PC-9 (cell line): ENCODE measurements at regions not wholly inside any gene's neighbourhood (a gene's known extent, or its start where the extent isn't known, plus 50 kb on each side); places are given as distances from the start of the nearest gene placed in this dataset.

Source experiments
- BruUV-seq: library from RNA; stranded (reverse); fragments of 400-500 nt; replicated peaks from 2 replicates; lab custom pipeline; 2021; lab: Mats Ljungman, UMichigan
- CTCF ChIA-PET: fragments of 300-600 bp; sonication (Branson Sonifier 250); formaldehyde crosslinking; loops from one replicate; lab custom pipeline; 2022; ENCODE audit warnings: antibody characterized with exemption; lab: Charles Lee
- POLR2A ChIA-PET: fragments of 300-600 bp; sonication (Branson Sonifier 250); formaldehyde crosslinking; loops from one replicate; lab custom pipeline; 2022; ENCODE audit warnings: antibody characterized with exemption; ENCODE audit not compliant: unreplicated experiment; lab: Charles Lee
- DNase-seq, 2 experiments: peaks; one replicate each; pipeline versions ENCODE4 v3.0.0 to v3.0.0-alpha.2; 2015 to 2022; ENCODE audit warnings: mixed read lengths in 1 of 2
- H2AFZ ChIP-seq: fragments of 200-600 bp; sonication (generic); 2 replicates; pipeline ENCODE4 v1.8.1; 2017; ENCODE audit warnings: antibody characterized with exemption
- H3F3A ChIP-seq: fragments of 200-600 bp; sonication (generic); 2 replicates; pipeline ENCODE4 v1.8.1; 2017; ENCODE audit warnings: antibody characterized with exemption, mild to moderate bottlenecking, low read depth; ENCODE audit not compliant: insufficient read depth
- H3K27ac ChIP-seq: fragments of 200-600 bp; sonication (generic); 2 replicates; pipeline ENCODE4 v1.6.1; 2016; ENCODE audit warnings: mixed run types
- H3K27me3 ChIP-seq: fragments of 200-600 bp; sonication (generic); 2 replicates; pipeline ENCODE4 v1.6.1; 2016; ENCODE audit warnings: low read depth, mixed run types; ENCODE audit not compliant: insufficient read depth
- H3K36me3 ChIP-seq: fragments of 200-600 bp; sonication (generic); 2 replicates; pipeline ENCODE4 v1.6.1; 2016; ENCODE audit warnings: low read depth, mixed run types
- H3K4me1 ChIP-seq: fragments of 200-600 bp; sonication (generic); replicated peaks from 2 replicates; pipeline ENCODE4 v1.6.1; 2016; ENCODE audit warnings: mixed run types; ENCODE audit not compliant: insufficient read depth
- H3K4me2 ChIP-seq: fragments of 200-600 bp; sonication (generic); 2 replicates; pipeline ENCODE4 v1.6.1; 2017; ENCODE audit warnings: mixed run types
- H3K4me3 ChIP-seq: fragments of 200-600 bp; sonication (generic); 2 replicates; pipeline ENCODE4 v1.6.1; 2016; ENCODE audit warnings: mixed run types
- H3K79me2 ChIP-seq: fragments of 200-600 bp; sonication (generic); 2 replicates; pipeline ENCODE4 v1.6.1; 2017; ENCODE audit warnings: low read depth, mixed run types
- H3K9me2 ChIP-seq: fragments of 200-600 bp; sonication (generic); 2 replicates; pipeline ENCODE4 v1.8.1; 2017; ENCODE audit warnings: mild to moderate bottlenecking; ENCODE audit not compliant: insufficient read depth
- H3K9me3 ChIP-seq: fragments of 200-600 bp; sonication (generic); 2 replicates; pipeline ENCODE4 v1.8.1; 2016; ENCODE audit warnings: low read depth; ENCODE audit not compliant: insufficient read depth
- H4K20me1 ChIP-seq: fragments of 200-600 bp; sonication (generic); 2 replicates; pipeline ENCODE4 v1.8.1; 2017; ENCODE audit not compliant: insufficient read depth
- EZH2 ChIP-seq: fragments of 200-600 bp; sonication (generic); IDR thresholded peaks from 2 replicates; pipeline ENCODE4 v1.8.0; 2017; ENCODE audit warnings: antibody characterized with exemption, low read depth
- intact Hi-C: fragments of 100-400 bp; cut with micrococcal nuclease; formaldehyde crosslinking; loops from one replicate; pipeline ENCODE4 v1.10.0; 2022; ENCODE audit not compliant: unreplicated experiment
- TF ChIP-seq, protein P1 (sequence below): fragments of 200-600 bp; sonication (generic); conservative IDR thresholded peaks from 2 replicates; pipeline ENCODE4 v1.6.1; 2017; ENCODE audit warnings: mixed run types, antibody characterized with exemption, mild to moderate bottlenecking, moderate library complexity

DNA sequence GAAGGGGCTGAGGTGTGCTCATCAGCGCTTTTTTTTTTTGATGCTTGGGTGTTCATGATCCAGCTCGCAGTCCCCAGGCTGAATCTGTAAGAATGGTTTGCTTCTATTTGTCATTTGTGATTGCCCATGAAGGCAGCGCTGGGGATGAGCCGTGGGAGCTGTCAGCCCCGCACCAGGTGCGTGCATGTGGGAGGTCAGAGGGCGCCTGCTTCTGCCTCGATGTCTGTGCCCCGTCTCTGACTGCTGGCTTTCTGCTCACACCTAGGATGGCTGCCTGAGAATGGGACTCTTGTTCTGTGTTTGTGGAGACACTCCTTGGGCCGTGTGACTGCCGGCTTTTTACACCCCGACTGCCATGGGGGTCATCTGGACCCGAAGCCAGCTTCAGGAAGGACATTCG is 141.2 kb upstream of the RTL1 start:
- no peak overlapping the region for H2AFZ ChIP-seq
- CTCF ChIA-PET: no interaction called here
- no peak for TF ChIP-seq EZH2
- TF ChIP-seq, protein P1, sequence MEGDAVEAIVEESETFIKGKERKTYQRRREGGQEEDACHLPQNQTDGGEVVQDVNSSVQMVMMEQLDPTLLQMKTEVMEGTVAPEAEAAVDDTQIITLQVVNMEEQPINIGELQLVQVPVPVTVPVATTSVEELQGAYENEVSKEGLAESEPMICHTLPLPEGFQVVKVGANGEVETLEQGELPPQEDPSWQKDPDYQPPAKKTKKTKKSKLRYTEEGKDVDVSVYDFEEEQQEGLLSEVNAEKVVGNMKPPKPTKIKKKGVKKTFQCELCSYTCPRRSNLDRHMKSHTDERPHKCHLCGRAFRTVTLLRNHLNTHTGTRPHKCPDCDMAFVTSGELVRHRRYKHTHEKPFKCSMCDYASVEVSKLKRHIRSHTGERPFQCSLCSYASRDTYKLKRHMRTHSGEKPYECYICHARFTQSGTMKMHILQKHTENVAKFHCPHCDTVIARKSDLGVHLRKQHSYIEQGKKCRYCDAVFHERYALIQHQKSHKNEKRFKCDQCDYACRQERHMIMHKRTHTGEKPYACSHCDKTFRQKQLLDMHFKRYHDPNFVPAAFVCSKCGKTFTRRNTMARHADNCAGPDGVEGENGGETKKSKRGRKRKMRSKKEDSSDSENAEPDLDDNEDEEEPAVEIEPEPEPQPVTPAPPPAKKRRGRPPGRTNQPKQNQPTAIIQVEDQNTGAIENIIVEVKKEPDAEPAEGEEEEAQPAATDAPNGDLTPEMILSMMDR: no peak
- DNase-seq: no peak
- no peaks in the 10 kb centered on the region for H3F3A ChIP-seq
- no peaks in the 10 kb centered on the region for H3K9me3 ChIP-seq
- H3K9me2 ChIP-seq: no peaks in the 10 kb centered on the region
- H3K27me3 ChIP-seq: peaks cover 88% of the 10 kb centered on the region
- no peaks in the 10 kb centered on the region for H3K79me2 ChIP-seq
- no peaks in the 10 kb centered on the region for H3K4me1 ChIP-seq
- intact Hi-C loops: no loop called here
- no peak overlapping the region for H3K4me2 ChIP-seq
- no peaks in the 10 kb centered on the region for H3K36me3 ChIP-seq
- H3K27ac ChIP-seq: no peak overlapping the region
- BruUV-seq: no TSS peak
- POLR2A ChIA-PET: no interaction called here
- no peaks in the 10 kb centered on the region for H4K20me1 ChIP-seq
- H3K4me3 ChIP-seq: no peak overlapping the region

DNA sequence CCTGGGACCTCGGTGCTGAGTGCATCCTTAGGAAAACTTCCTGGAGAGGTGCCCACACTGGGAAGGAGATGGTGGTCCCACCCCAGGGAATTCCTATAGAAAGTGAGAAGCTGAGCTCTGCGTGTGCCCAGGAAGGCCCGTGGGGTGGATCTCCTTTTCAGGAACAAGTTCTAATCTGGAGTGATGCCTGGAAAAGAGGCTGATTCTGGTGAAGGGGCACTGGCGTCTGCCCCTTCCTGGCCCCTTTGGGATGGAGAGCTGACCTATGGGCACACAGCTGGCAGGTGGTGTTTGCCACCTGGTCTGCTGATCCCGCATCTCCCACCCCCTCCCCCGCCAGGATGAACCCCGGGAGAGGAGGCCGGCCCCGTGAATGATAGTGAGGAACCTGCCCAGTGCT is 142.0 kb upstream of the RTL1 start:
- H3K36me3 ChIP-seq: no peaks in the 10 kb centered on the region
- no peak overlapping the region for H3K27ac ChIP-seq
- H3K4me1 ChIP-seq: no peaks in the 10 kb centered on the region
- POLR2A ChIA-PET: no interaction called here
- no TSS peak for BruUV-seq
- peaks cover 88% of the 10 kb centered on the region for H3K27me3 ChIP-seq
- H3F3A ChIP-seq: no peaks in the 10 kb centered on the region
- H3K4me2 ChIP-seq: no peak overlapping the region
- no peaks in the 10 kb centered on the region for H3K9me2 ChIP-seq
- no peaks in the 10 kb centered on the region for H4K20me1 ChIP-seq
- no peak for DNase-seq
- TF ChIP-seq, protein P1: no peak
- no peak for TF ChIP-seq EZH2
- H3K4me3 ChIP-seq: no peak overlapping the region
- CTCF ChIA-PET: no interaction called here
- H3K9me3 ChIP-seq: no peaks in the 10 kb centered on the region
- H3K79me2 ChIP-seq: no peaks in the 10 kb centered on the region
- intact Hi-C loops: no loop called here
- H2AFZ ChIP-seq: no peak overlapping the region

DNA sequence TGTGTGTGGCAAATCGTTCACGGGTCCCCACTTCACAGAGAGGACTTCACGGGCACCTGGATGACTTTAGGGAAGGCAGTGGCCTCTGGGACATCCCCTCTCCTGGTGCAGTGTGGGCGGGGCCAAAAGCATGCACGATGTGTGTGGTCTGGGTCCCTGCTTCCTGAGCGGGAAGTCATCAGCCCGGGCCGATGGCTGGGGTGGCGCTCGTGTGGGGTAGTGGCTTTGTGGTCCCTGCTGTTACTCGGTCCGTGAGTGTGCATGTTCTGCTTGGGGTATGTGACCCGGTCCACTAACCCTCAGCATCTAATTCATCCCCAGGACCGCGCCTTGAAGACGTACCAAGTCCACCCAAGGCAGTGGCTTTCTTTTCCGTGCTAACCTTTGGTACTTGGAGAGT is 142.5 kb upstream of the RTL1 start:
- ChIA-PET CTCF (no interaction called here), POLR2A (no interaction called here)
- Histone ChIP-seq H3K4me3 (no peak overlapping the region), H2AFZ (no peak overlapping the region), H3F3A (no peaks in the 10 kb centered on the region), H3K27me3 (peaks cover 88% of the 10 kb centered on the region), H3K9me2 (no peaks in the 10 kb centered on the region), H3K36me3 (no peaks in the 10 kb centered on the region), H3K79me2 (no peaks in the 10 kb centered on the region), H3K27ac (no peak overlapping the region), H3K9me3 (no peaks in the 10 kb centered on the region), H3K4me1 (no peaks in the 10 kb centered on the region), H3K4me2 (no peak overlapping the region), H4K20me1 (no peaks in the 10 kb centered on the region)
- no peak for DNase-seq
- TF ChIP-seq EZH2: no peak
- TF ChIP-seq, protein P1: no peak
- BruUV-seq: no TSS peak
- intact Hi-C loops: no loop called here
